Ishikawa (cell line): ENCODE measurements at regions not wholly inside any gene's neighbourhood (a gene's known extent, or its start where the extent isn't known, plus 50 kb on each side); places are given as distances from the start of the nearest gene placed in this dataset.

ENCODE experiments used
- CEBPB ChIP-seq: IDR thresholded peaks from 2 replicates; pipeline ENCODE4 v1.6.1; 2012
- CREB1 ChIP-seq: IDR thresholded peaks from 2 replicates; pipeline ENCODE4 v1.6.1; 2012; ENCODE audit warnings: low read depth
- EGR1 ChIP-seq: IDR thresholded peaks from 2 replicates; pipeline ENCODE4 v1.6.1; 2012
- EP300 ChIP-seq: IDR thresholded peaks from 2 replicates; pipeline ENCODE4 v1.6.1; 2012; ENCODE audit warnings: borderline replicate concordance
- MAX ChIP-seq: IDR thresholded peaks from 2 replicates; pipeline ENCODE4 v1.6.1; 2012
- NFIC ChIP-seq: IDR thresholded peaks from 2 replicates; pipeline ENCODE4 v1.6.1; 2012
- REST ChIP-seq: IDR thresholded peaks from 2 replicates; pipeline ENCODE4 v1.6.1; 2012; ENCODE audit warnings: low read depth, mild to moderate bottlenecking
- TAF1 ChIP-seq: IDR thresholded peaks from 2 replicates; pipeline ENCODE4 v1.6.1; 2012; ENCODE audit warnings: low read depth, mild to moderate bottlenecking
- YY1 ChIP-seq: IDR thresholded peaks from 2 replicates; pipeline ENCODE4 v1.6.1; 2012; ENCODE audit warnings: low read depth

GRCh38 chr10:83580373-83581012 lies 558.8 kb upstream of the GHITM start:
- TF ChIP-seq CEBPB (no peak), REST (no peak), CREB1 (no peak), EP300 (no peak), TAF1 (no peak), MAX (no peak), YY1 (no peak), EGR1 (no peak), NFIC (no peak)
